ENCODE measurements at regions not wholly inside any gene's neighbourhood (a gene's known extent, or its start where the extent isn't known, plus 50 kb on each side); places are given as distances from the start of the nearest gene placed in this dataset.

- TF ChIP-seq CTCF (optimal IDR thresholded peaks at IDR 0.05 in 1 of 3, IDR thresholded peaks at IDR 0.05 in 1 of 3, conservative IDR thresholded peaks at IDR 0.05 in 1 of 3; ENCODE audit: extremely low read depth in 1 of 3, insufficient read depth in 2 of 3, low read length in 3 of 3) (no peak), EZH2 (IDR thresholded peaks at IDR 0.05; ENCODE audit: low read length) (no peak)
- Histone ChIP-seq H3K27ac (ENCODE audit: control insufficient read depth, insufficient read depth, low read length) (peak overlapping the region; percentile 90), H3K9me3 (ENCODE audit: control insufficient read depth, low read depth, low read length) (no peaks in the 10 kb centered on the region), H3K9ac (ENCODE audit: control insufficient read depth, extremely low read depth, insufficient read depth, low read length) (peak overlapping the region; percentile 59), H3K4me3 (ENCODE audit: control insufficient read depth in 2 of 3, extremely low read depth in 1 of 3, insufficient read depth in 2 of 3, low read depth in 1 of 3, low read length in 3 of 3) (peak overlapping the region; percentile 1 to 48 (median 28)), H2AFZ (ENCODE audit: control insufficient read depth, low read length) (peak overlapping the region; percentile 65), H3K79me2 (ENCODE audit: control insufficient read depth, insufficient read depth, low read length) (no peaks in the 10 kb centered on the region), H3K4me2 (ENCODE audit: control insufficient read depth, extremely low read depth, insufficient read depth, low read depth, low read length) (peak overlapping the region; percentile 83), H3K27me3 (ENCODE audit: control insufficient read depth, extremely low read depth, insufficient read depth, low read length) (no peaks in the 10 kb centered on the region), H4K20me1 (ENCODE audit: control insufficient read depth, extremely low read depth, insufficient read depth, low read length) (no peaks in the 10 kb centered on the region), H3K4me1 (ENCODE audit: control insufficient read depth, extremely low read depth, insufficient read depth, low read length) (peaks cover 40% of the 10 kb centered on the region), H3K36me3 (ENCODE audit: control insufficient read depth in 2 of 2, extremely low read depth in 1 of 2, insufficient read depth in 2 of 2, low read length in 2 of 2) (no peaks in the 10 kb centered on the region), H3K9me1 (ENCODE audit: control insufficient read depth, extremely low read depth, insufficient read depth, low read length) (no peaks in the 10 kb centered on the region)
- FAIRE-seq (peak; percentile 82), DNase-seq (ENCODE audit: low read depth, low spot score) (no peak)
- dilution Hi-C loops (cut with MboI; ENCODE audit: extremely low pct_ligation_motif_present, low sequenced_read_pairs): no loop called here
Observed at GRCh38 chr1:14136881-14137280, 436.9 kb downstream of the PRDM2 start.

- Histone ChIP-seq H3K9me1 (ENCODE audit: control insufficient read depth, extremely low read depth, insufficient read depth, low read length) (no peaks in the 10 kb centered on the region), H3K4me1 (ENCODE audit: control insufficient read depth, extremely low read depth, insufficient read depth, low read length) (peaks cover 42% of the 10 kb centered on the region), H3K79me2 (ENCODE audit: control insufficient read depth, insufficient read depth, low read length) (no peaks in the 10 kb centered on the region), H3K4me2 (ENCODE audit: control insufficient read depth, extremely low read depth, insufficient read depth, low read depth, low read length) (peak overlapping the region; percentile 83), H3K36me3 (ENCODE audit: control insufficient read depth in 2 of 2, extremely low read depth in 1 of 2, insufficient read depth in 2 of 2, low read length in 2 of 2) (no peaks in the 10 kb centered on the region), H2AFZ (ENCODE audit: control insufficient read depth, low read length) (peak overlapping the region; percentile 51), H3K4me3 (ENCODE audit: control insufficient read depth in 2 of 3, extremely low read depth in 1 of 3, insufficient read depth in 2 of 3, low read depth in 1 of 3, low read length in 3 of 3) (peak overlapping the region; percentile 1 to 48 (median 28)), H3K9me3 (ENCODE audit: control insufficient read depth, low read depth, low read length) (no peaks in the 10 kb centered on the region), H3K27ac (ENCODE audit: control insufficient read depth, insufficient read depth, low read length) (peak overlapping the region; percentile 90), H3K27me3 (ENCODE audit: control insufficient read depth, extremely low read depth, insufficient read depth, low read length) (no peaks in the 10 kb centered on the region), H3K9ac (ENCODE audit: control insufficient read depth, extremely low read depth, insufficient read depth, low read length) (peak overlapping the region; percentile 59), H4K20me1 (ENCODE audit: control insufficient read depth, extremely low read depth, insufficient read depth, low read length) (no peaks in the 10 kb centered on the region)
- dilution Hi-C loops (cut with MboI; ENCODE audit: extremely low pct_ligation_motif_present, low sequenced_read_pairs): no loop called here
- FAIRE-seq (no peak), DNase-seq (ENCODE audit: low read depth, low spot score) (peak; percentile 78)
- TF ChIP-seq CTCF (optimal IDR thresholded peaks at IDR 0.05 in 1 of 3, IDR thresholded peaks at IDR 0.05 in 1 of 3, conservative IDR thresholded peaks at IDR 0.05 in 1 of 3; ENCODE audit: extremely low read depth in 1 of 3, insufficient read depth in 2 of 3, low read length in 3 of 3) (no peak), EZH2 (IDR thresholded peaks at IDR 0.05; ENCODE audit: low read length) (no peak)
Observed at GRCh38 chr1:14137411-14138134, 437.6 kb downstream of the PRDM2 start.
